Sigmoid colon (tissue), 6 donors: ENCODE measurements at regions not wholly inside any gene's neighbourhood (a gene's known extent, or its start where the extent isn't known, plus 50 kb on each side); places are given as distances from the start of the nearest gene placed in this dataset.

Experiments used
- DNase-seq: peaks from one replicate; pipeline ENCODE4 v3.0.0-alpha.2; 2019
- H3K27ac ChIP-seq, 4 donors: fragments of 200-600 bp; sonication (generic); one replicate each; pipeline ENCODE4 v1.5.1; 2016 to 2019; ENCODE audit warnings: mild to moderate bottlenecking in 1 of 4
- H3K27me3 ChIP-seq, 3 donors: fragments of 200-600 bp; sonication (generic); one replicate each; pipeline ENCODE4 v1.5.1; 2019; ENCODE audit warnings: mild to moderate bottlenecking in 1 of 3
- H3K36me3 ChIP-seq, 4 donors: fragments of 200-600 bp; sonication (generic); one replicate each; pipeline ENCODE4 v1.5.1; 2016 to 2019
- H3K4me1 ChIP-seq, 4 donors: fragments of 200-600 bp; sonication (generic); one replicate each; pipeline ENCODE4 v1.5.1; 2017 to 2019
- H3K4me3 ChIP-seq, 4 donors: fragments of 200-600 bp; sonication (generic); one replicate each; pipeline ENCODE4 v1.5.1; 2017 to 2019; ENCODE audit warnings: mild to moderate bottlenecking in 2 of 4, moderate library complexity in 1 of 4
- H3K9me3 ChIP-seq, 4 donors: fragments of 200-600 bp in 3 of 4; sonication (generic) in 3 of 4; one replicate each; pipeline versions ENCODE4 v1.5.1 to v1.6.1; 2013 to 2019
- EP300 ChIP-seq, 4 donors: sonication (generic); formaldehyde crosslinking; IDR thresholded peaks; one replicate each; pipeline ENCODE4 v1.6.1; 2017; ENCODE audit warnings: antibody characterized with exemption in 4 of 4
- POLR2A ChIP-seq, 2 donors: fragments of 450-650 bp; IDR thresholded peaks; one replicate each; pipeline ENCODE4 v1.6.1; 2016; ENCODE audit warnings: antibody characterized with exemption in 2 of 2, mild to moderate bottlenecking in 2 of 2, moderate library complexity in 2 of 2
- POLR2AphosphoS5 ChIP-seq, 4 donors: sonication (generic); formaldehyde crosslinking; IDR thresholded peaks; one replicate each; pipeline ENCODE4 v1.6.1; 2017; ENCODE audit warnings: antibody characterized with exemption in 4 of 4
- WGBS, 2 donors: extraction: QIAGEN DNeasy Blood & Tissue Kit; methylation state at CpG; one replicate each; pipeline ENCODE4 v1.1.7; 2013; 5-methylcytosine and 5-hydroxymethylcytosine counted together
- intact Hi-C: fragments of 100-400 bp; cut with DNase I; formaldehyde crosslinking; loops from one replicate; pipeline ENCODE4 v1.15.1; 2023
- TF ChIP-seq, protein P1 (sequence below), 4 experiments: fragments of 450-650 bp in 3 of 4; fragments of 200-600 bp in 1 of 4; IDR thresholded peaks; one replicate each; pipeline ENCODE4 v1.5.1; 2016 to 2019; ENCODE audit warnings: antibody characterized with exemption in 4 of 4, mild to moderate bottlenecking in 3 of 4, moderate library complexity in 2 of 4
- donor health status: healthy with polysubstance abuse.
- donor health status: healthy.

GRCh38 chr3:87478716-87479115 is 202.3 kb upstream of the POU1F1 start:
- Histone ChIP-seq H3K9me3 (no peaks in the 10 kb centered on the region), H3K27ac (no peak overlapping the region), H3K4me1 (no peaks in the 10 kb centered on the region), H3K27me3 (no peaks in the 10 kb centered on the region), H3K4me3 (no peak overlapping the region), H3K36me3 (no peaks in the 10 kb centered on the region)
- 83 to 84% methylated on average over 3 of the region's 3 CpGs for WGBS, 2 donors
- TF ChIP-seq POLR2A (IDR thresholded peaks at IDR 0.05) (no peak), POLR2AphosphoS5 (IDR thresholded peaks at IDR 0.05) (no peak), EP300 (IDR thresholded peaks at IDR 0.05) (no peak)
- intact Hi-C loops, result no loop called here
- no peak for DNase-seq

- no peaks in the 10 kb centered on the region for H3K27me3 ChIP-seq
- H3K4me3 ChIP-seq, result no peak overlapping the region
- H3K36me3 ChIP-seq, result no peaks in the 10 kb centered on the region
- H3K27ac ChIP-seq, result no peak overlapping the region
- DNase-seq, result no peak
- intact Hi-C loops, result no loop called here
- H3K4me1 ChIP-seq, result no peaks in the 10 kb centered on the region
- TF ChIP-seq, protein P1, sequence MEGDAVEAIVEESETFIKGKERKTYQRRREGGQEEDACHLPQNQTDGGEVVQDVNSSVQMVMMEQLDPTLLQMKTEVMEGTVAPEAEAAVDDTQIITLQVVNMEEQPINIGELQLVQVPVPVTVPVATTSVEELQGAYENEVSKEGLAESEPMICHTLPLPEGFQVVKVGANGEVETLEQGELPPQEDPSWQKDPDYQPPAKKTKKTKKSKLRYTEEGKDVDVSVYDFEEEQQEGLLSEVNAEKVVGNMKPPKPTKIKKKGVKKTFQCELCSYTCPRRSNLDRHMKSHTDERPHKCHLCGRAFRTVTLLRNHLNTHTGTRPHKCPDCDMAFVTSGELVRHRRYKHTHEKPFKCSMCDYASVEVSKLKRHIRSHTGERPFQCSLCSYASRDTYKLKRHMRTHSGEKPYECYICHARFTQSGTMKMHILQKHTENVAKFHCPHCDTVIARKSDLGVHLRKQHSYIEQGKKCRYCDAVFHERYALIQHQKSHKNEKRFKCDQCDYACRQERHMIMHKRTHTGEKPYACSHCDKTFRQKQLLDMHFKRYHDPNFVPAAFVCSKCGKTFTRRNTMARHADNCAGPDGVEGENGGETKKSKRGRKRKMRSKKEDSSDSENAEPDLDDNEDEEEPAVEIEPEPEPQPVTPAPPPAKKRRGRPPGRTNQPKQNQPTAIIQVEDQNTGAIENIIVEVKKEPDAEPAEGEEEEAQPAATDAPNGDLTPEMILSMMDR (IDR thresholded peaks at IDR 0.05), result no peak
- TF ChIP-seq POLR2A (IDR thresholded peaks at IDR 0.05), result no peak
- H3K9me3 ChIP-seq, result no peaks in the 10 kb centered on the region
Observed at GRCh38 chr3:87473944-87474343, 197.6 kb upstream of the POU1F1 start.

GRCh38 chr3:87468938-87469337 is 192.6 kb upstream of the POU1F1 start:
- DNase-seq, result no peak
- H3K27me3 ChIP-seq, result no peaks in the 10 kb centered on the region
- H3K9me3 ChIP-seq, result no peaks in the 10 kb centered on the region
- H3K4me3 ChIP-seq, result no peak overlapping the region
- H3K27ac ChIP-seq, result no peak overlapping the region
- H3K4me1 ChIP-seq, result no peaks in the 10 kb centered on the region
- intact Hi-C loops, result no loop called here
- TF ChIP-seq POLR2A (IDR thresholded peaks at IDR 0.05), result no peak
- TF ChIP-seq, protein P1 (IDR thresholded peaks at IDR 0.05), result no peak
- no peak for TF ChIP-seq POLR2AphosphoS5 (IDR thresholded peaks at IDR 0.05)
- TF ChIP-seq EP300 (IDR thresholded peaks at IDR 0.05), result no peak
- H3K36me3 ChIP-seq, result no peaks in the 10 kb centered on the region

DNA sequence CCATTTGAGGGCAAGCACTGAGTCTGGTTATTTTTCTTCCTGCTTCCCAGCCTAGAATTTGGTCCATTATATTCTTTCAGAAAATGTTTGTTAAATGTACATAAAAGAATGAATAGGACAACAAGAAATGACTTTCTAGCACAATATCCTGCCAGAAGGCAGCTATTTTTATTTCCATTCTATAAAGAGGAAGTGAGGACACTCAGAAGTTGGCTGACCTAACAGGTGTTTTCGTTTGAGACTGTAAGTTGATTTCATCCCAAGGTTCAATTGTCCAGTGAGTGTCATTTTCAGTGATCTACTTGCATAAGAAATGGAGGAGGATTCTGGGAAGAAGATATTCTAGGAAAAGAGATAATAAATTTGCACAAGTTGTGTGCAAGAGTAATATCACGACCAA is 191.9 kb upstream of the POU1F1 start:
- intact Hi-C loops, result no loop called here
- Histone ChIP-seq H3K27me3 (no peaks in the 10 kb centered on the region), H3K9me3 (no peaks in the 10 kb centered on the region), H3K27ac (no peak overlapping the region), H3K36me3 (no peaks in the 10 kb centered on the region), H3K4me1 (no peaks in the 10 kb centered on the region), H3K4me3 (no peak overlapping the region)
- DNase-seq, result no peak
- TF ChIP-seq POLR2A (IDR thresholded peaks at IDR 0.05) (no peak), EP300 (IDR thresholded peaks at IDR 0.05) (no peak), POLR2AphosphoS5 (IDR thresholded peaks at IDR 0.05) (no peak)
- TF ChIP-seq, protein P1 (IDR thresholded peaks at IDR 0.05), result no peak
- WGBS, 2 donors, result 15 to 41% methylated on average over 2 of the region's 2 CpGs

DNA sequence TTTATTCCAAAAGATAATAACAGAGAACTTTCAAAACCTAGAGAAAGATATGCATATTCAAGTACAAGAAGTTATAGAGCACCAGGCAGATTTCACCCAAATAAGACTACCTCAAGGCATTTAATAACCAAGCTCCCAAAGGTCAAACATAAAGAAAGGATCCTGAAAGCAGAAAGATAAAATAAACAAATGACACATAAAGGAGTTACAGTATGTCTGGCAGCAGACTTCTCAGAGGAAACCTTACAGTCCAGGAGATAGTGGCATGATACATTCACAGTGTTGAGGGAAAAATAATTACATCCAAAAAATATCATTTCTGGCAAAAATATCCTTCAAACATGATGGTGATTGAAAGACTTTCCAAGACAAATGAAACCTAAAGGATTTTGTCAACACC is 185.8 kb upstream of the POU1F1 start:
- no peak for DNase-seq
- H3K9me3 ChIP-seq, result no peaks in the 10 kb centered on the region
- H3K27ac ChIP-seq, result no peak overlapping the region
- TF ChIP-seq EP300 (IDR thresholded peaks at IDR 0.05) (no peak), POLR2AphosphoS5 (IDR thresholded peaks at IDR 0.05) (no peak), POLR2A (IDR thresholded peaks at IDR 0.05) (no peak)
- TF ChIP-seq, protein P1 (IDR thresholded peaks at IDR 0.05), result no peak
- intact Hi-C loops, result no loop called here
- H3K36me3 ChIP-seq, result no peaks in the 10 kb centered on the region
- H3K4me3 ChIP-seq, result no peak overlapping the region
- no peaks in the 10 kb centered on the region for H3K4me1 ChIP-seq
- no peaks in the 10 kb centered on the region for H3K27me3 ChIP-seq
